ENCODE measurements at regions not wholly inside any gene's neighbourhood (a gene's known extent, or its start where the extent isn't known, plus 50 kb on each side); places are given as distances from the start of the nearest gene placed in this dataset.
"Not testable (repeated sequence)": the region's sequence is repeated elsewhere in the genome, so short reads cannot be mapped to it uniquely, and the experiment has no call there.

- H3K27ac Mint-ChIP-seq; H3K36me3 Mint-ChIP-seq (ENCODE audit: low read depth); H3K4me3 Mint-ChIP-seq; DNase-seq; H3K9me3 ChIP-seq (ENCODE audit: control insufficient read depth in 1 of 2, insufficient read depth in 1 of 2, low read length in 2 of 2); ATAC-seq (ENCODE audit: poor library complexity); H3K27me3 Mint-ChIP-seq; H3K27me3 ChIP-seq (ENCODE audit: control insufficient read depth in 1 of 2, insufficient read depth in 2 of 2, low read length in 2 of 2); H3K9me3 Mint-ChIP-seq; CTCF ChIA-PET; H3K4me3 ChIP-seq (ENCODE audit: low read length); H3K36me3 ChIP-seq (ENCODE audit: insufficient read depth, low read length); H3K4me1 ChIP-seq (ENCODE audit: insufficient read depth, low read length); H3K4me1 Mint-ChIP-seq (ENCODE audit: low read depth); POLR2A ChIA-PET; intact Hi-C loops (cut with DNase I, micrococcal nuclease); H3K27ac ChIP-seq (ENCODE audit: low read depth in 1 of 2, low read length in 2 of 2): not testable (repeated sequence)
Measured at GRCh38 chr13:52298079-52298661, 107.8 kb downstream of the THSD1 start.

- intact Hi-C loops (cut with DNase I, micrococcal nuclease); H3K27ac ChIP-seq (ENCODE audit: low read depth in 1 of 2, low read length in 2 of 2); DNase-seq; H3K4me3 ChIP-seq (ENCODE audit: low read length); H3K4me1 Mint-ChIP-seq (ENCODE audit: low read depth); H3K27me3 ChIP-seq (ENCODE audit: control insufficient read depth in 1 of 2, insufficient read depth in 2 of 2, low read length in 2 of 2); H3K9me3 ChIP-seq (ENCODE audit: control insufficient read depth in 1 of 2, insufficient read depth in 1 of 2, low read length in 2 of 2); CTCF ChIA-PET; H3K4me1 ChIP-seq (ENCODE audit: insufficient read depth, low read length); H3K4me3 Mint-ChIP-seq; POLR2A ChIA-PET; H3K27me3 Mint-ChIP-seq; H3K36me3 Mint-ChIP-seq (ENCODE audit: low read depth); ATAC-seq (ENCODE audit: poor library complexity); H3K27ac Mint-ChIP-seq; H3K9me3 Mint-ChIP-seq; H3K36me3 ChIP-seq (ENCODE audit: insufficient read depth, low read length): not testable (repeated sequence)
Measured at GRCh38 chr13:52288891-52289290, 117.1 kb downstream of the THSD1 start.

- intact Hi-C loops (cut with DNase I, micrococcal nuclease); H3K27ac Mint-ChIP-seq; H3K4me1 Mint-ChIP-seq (ENCODE audit: low read depth); H3K4me1 ChIP-seq (ENCODE audit: insufficient read depth, low read length); POLR2A ChIA-PET; H3K36me3 Mint-ChIP-seq (ENCODE audit: low read depth); H3K9me3 Mint-ChIP-seq; DNase-seq; CTCF ChIA-PET; H3K4me3 Mint-ChIP-seq; H3K27ac ChIP-seq (ENCODE audit: low read depth in 1 of 2, low read length in 2 of 2); H3K9me3 ChIP-seq (ENCODE audit: control insufficient read depth in 1 of 2, insufficient read depth in 1 of 2, low read length in 2 of 2); ATAC-seq (ENCODE audit: poor library complexity); H3K27me3 ChIP-seq (ENCODE audit: control insufficient read depth in 1 of 2, insufficient read depth in 2 of 2, low read length in 2 of 2); H3K4me3 ChIP-seq (ENCODE audit: low read length); H3K36me3 ChIP-seq (ENCODE audit: insufficient read depth, low read length); H3K27me3 Mint-ChIP-seq: not testable (repeated sequence)
Measured at GRCh38 chr13:52281387-52281786, 122.0 kb upstream of the NEK3 start.

GRCh38 chr13:52279408-52279807, 120.0 kb upstream of the NEK3 start:
- H3K9me3 ChIP-seq (ENCODE audit: control insufficient read depth in 1 of 2, insufficient read depth in 1 of 2, low read length in 2 of 2); H3K36me3 ChIP-seq (ENCODE audit: insufficient read depth, low read length); H3K36me3 Mint-ChIP-seq (ENCODE audit: low read depth); H3K27ac ChIP-seq (ENCODE audit: low read depth in 1 of 2, low read length in 2 of 2); H3K27me3 Mint-ChIP-seq; CTCF ChIA-PET; H3K27me3 ChIP-seq (ENCODE audit: control insufficient read depth in 1 of 2, insufficient read depth in 2 of 2, low read length in 2 of 2); H3K4me1 Mint-ChIP-seq (ENCODE audit: low read depth); H3K9me3 Mint-ChIP-seq; DNase-seq; H3K4me3 ChIP-seq (ENCODE audit: low read length); H3K27ac Mint-ChIP-seq; H3K4me1 ChIP-seq (ENCODE audit: insufficient read depth, low read length); POLR2A ChIA-PET; H3K4me3 Mint-ChIP-seq; ATAC-seq (ENCODE audit: poor library complexity); intact Hi-C loops (cut with DNase I, micrococcal nuclease): not testable (repeated sequence)

- H3K4me1 Mint-ChIP-seq (ENCODE audit: low read depth); H3K4me1 ChIP-seq (ENCODE audit: insufficient read depth, low read length); ATAC-seq (ENCODE audit: poor library complexity); H3K27me3 ChIP-seq (ENCODE audit: control insufficient read depth in 1 of 2, insufficient read depth in 2 of 2, low read length in 2 of 2); POLR2A ChIA-PET; H3K4me3 Mint-ChIP-seq; H3K27ac Mint-ChIP-seq; H3K27me3 Mint-ChIP-seq; H3K36me3 Mint-ChIP-seq (ENCODE audit: low read depth); H3K9me3 ChIP-seq (ENCODE audit: control insufficient read depth in 1 of 2, insufficient read depth in 1 of 2, low read length in 2 of 2); DNase-seq; H3K27ac ChIP-seq (ENCODE audit: low read depth in 1 of 2, low read length in 2 of 2); H3K4me3 ChIP-seq (ENCODE audit: low read length); H3K36me3 ChIP-seq (ENCODE audit: insufficient read depth, low read length); CTCF ChIA-PET; H3K9me3 Mint-ChIP-seq; intact Hi-C loops (cut with DNase I, micrococcal nuclease): not testable (repeated sequence)
Measured at GRCh38 chr13:52254299-52254698, 94.9 kb upstream of the NEK3 start.

GRCh38 chr13:52240752-52241151, 81.4 kb upstream of the NEK3 start:
- H3K27me3 ChIP-seq (ENCODE audit: control insufficient read depth in 1 of 2, insufficient read depth in 2 of 2, low read length in 2 of 2); H3K27ac ChIP-seq (ENCODE audit: low read depth in 1 of 2, low read length in 2 of 2); CTCF ChIA-PET; H3K4me1 ChIP-seq (ENCODE audit: insufficient read depth, low read length); POLR2A ChIA-PET; H3K36me3 Mint-ChIP-seq (ENCODE audit: low read depth); H3K27me3 Mint-ChIP-seq; DNase-seq; H3K27ac Mint-ChIP-seq; ATAC-seq (ENCODE audit: poor library complexity); H3K4me1 Mint-ChIP-seq (ENCODE audit: low read depth); H3K4me3 ChIP-seq (ENCODE audit: low read length); H3K9me3 Mint-ChIP-seq; H3K4me3 Mint-ChIP-seq; H3K9me3 ChIP-seq (ENCODE audit: control insufficient read depth in 1 of 2, insufficient read depth in 1 of 2, low read length in 2 of 2); intact Hi-C loops (cut with DNase I, micrococcal nuclease); H3K36me3 ChIP-seq (ENCODE audit: insufficient read depth, low read length): not testable (repeated sequence)
